ENCODE measurements at regions not wholly inside any gene's neighbourhood (a gene's known extent, or its start where the extent isn't known, plus 50 kb on each side); places are given as distances from the start of the nearest gene placed in this dataset.

DNA sequence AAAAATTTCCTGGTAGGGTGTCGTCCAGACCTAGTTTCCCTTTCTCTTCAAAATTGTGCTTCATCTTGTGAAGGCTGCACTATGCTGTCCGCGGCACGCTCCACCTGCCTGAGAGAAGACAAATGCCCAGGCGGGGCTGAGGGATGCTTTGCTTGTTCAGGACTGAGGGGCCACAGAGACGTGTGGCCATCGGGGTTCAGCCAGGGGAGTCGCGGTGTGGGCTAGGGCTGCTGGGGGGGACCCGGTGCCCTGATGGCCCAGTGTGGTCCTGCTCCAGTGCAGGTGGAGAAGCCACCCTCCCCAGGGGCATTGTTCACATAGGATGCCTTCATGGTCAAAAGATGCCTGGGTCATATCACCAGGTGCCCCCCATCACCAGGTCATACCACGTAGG is 107.8 kb upstream of the SHH start:
- peaks cover 23% of the 10 kb centered on the region for H3K4me1 ChIP-seq (ENCODE audit: insufficient read depth, low read length)
- H3K4me3 Mint-ChIP-seq (ENCODE audit: unreplicated experiment) = no peak overlapping the region
- DNase-seq (ENCODE audit: low read depth) (no peak), FAIRE-seq (no peak)
- TF ChIP-seq, protein P1, sequence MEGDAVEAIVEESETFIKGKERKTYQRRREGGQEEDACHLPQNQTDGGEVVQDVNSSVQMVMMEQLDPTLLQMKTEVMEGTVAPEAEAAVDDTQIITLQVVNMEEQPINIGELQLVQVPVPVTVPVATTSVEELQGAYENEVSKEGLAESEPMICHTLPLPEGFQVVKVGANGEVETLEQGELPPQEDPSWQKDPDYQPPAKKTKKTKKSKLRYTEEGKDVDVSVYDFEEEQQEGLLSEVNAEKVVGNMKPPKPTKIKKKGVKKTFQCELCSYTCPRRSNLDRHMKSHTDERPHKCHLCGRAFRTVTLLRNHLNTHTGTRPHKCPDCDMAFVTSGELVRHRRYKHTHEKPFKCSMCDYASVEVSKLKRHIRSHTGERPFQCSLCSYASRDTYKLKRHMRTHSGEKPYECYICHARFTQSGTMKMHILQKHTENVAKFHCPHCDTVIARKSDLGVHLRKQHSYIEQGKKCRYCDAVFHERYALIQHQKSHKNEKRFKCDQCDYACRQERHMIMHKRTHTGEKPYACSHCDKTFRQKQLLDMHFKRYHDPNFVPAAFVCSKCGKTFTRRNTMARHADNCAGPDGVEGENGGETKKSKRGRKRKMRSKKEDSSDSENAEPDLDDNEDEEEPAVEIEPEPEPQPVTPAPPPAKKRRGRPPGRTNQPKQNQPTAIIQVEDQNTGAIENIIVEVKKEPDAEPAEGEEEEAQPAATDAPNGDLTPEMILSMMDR (IDR thresholded peaks at IDR 0.05; ENCODE audit: insufficient read depth, low read depth, low read length) = no peak
- TF ChIP-seq EZH2 (IDR thresholded peaks at IDR 0.05; ENCODE audit: insufficient read depth, low read length) = no peak
- H3K9ac ChIP-seq (ENCODE audit: low read length) = no peak overlapping the region
- peaks cover 9% of the 10 kb centered on the region for H3K9me3 Mint-ChIP-seq (ENCODE audit: unreplicated experiment)
- H3K27ac Mint-ChIP-seq (ENCODE audit: unreplicated experiment) = no peak overlapping the region
- H2AFZ ChIP-seq (ENCODE audit: low read depth, low read length) = no peak overlapping the region
- H3K9me3 ChIP-seq (ENCODE audit: insufficient read depth, low read depth, low read length) = no peaks in the 10 kb centered on the region
- no peaks in the 10 kb centered on the region for H3K36me3 ChIP-seq (ENCODE audit: insufficient read depth, low read length)
- H4K20me1 ChIP-seq (ENCODE audit: insufficient read depth, low read length) = no peaks in the 10 kb centered on the region
- no peaks in the 10 kb centered on the region for H3K36me3 Mint-ChIP-seq (ENCODE audit: low read depth, unreplicated experiment)
- H3K79me2 ChIP-seq (ENCODE audit: insufficient read depth, low read length) = no peaks in the 10 kb centered on the region
- peak overlapping the region; percentile 55 for H3K4me2 ChIP-seq (ENCODE audit: low read length)
- no peak overlapping the region for H3K27ac ChIP-seq (ENCODE audit: low read depth, low read length)
- no peak overlapping the region for H3K4me3 ChIP-seq (ENCODE audit: insufficient read depth, low read depth, low read length)
- peaks cover 36% of the 10 kb centered on the region for H3K27me3 ChIP-seq (ENCODE audit: insufficient read depth, low read length)
- H3K4me1 Mint-ChIP-seq (ENCODE audit: low read depth, unreplicated experiment) = no peaks in the 10 kb centered on the region
- peaks cover 45% of the 10 kb centered on the region for H3K27me3 Mint-ChIP-seq (ENCODE audit: low read depth, unreplicated experiment)

DNA sequence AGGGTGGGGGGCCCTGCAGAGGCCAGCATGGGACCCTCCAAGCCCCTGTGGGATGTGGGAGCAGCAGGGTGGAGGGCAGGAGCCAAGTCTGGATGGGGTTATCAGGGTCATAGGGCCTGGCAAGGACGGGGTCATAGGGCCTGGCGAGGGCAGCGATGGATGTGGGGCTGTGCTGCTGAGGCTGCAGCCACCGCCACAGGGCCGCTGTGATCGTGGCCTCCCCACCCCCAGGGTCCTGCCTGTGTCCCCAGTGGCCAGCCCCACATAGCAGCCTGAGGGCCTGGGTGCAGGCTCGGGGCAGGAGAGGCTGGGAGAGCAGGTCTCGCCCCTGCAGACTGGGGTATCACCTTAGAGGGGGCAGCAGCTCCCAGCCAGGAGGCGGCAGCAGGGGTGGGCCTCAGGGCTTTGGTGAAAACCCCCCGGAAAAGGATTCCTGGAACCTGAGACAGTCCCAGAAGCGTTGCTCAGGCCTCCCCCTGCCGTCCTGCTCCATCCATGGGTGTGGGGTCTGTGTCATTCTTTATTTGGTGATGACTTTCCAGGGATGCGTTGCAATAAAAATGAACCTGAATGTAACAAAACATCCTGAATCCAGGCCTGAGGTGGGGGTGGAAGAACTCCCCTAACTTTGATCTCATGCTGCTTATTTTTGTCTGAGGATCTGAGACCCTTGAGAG is 107.3 kb upstream of the SHH start:
- H3K9me3 Mint-ChIP-seq (ENCODE audit: unreplicated experiment) = peaks cover 11% of the 10 kb centered on the region
- H3K4me1 ChIP-seq (ENCODE audit: insufficient read depth, low read length) = peaks cover 23% of the 10 kb centered on the region
- no peak overlapping the region for H3K27ac Mint-ChIP-seq (ENCODE audit: unreplicated experiment)
- DNase-seq (ENCODE audit: low read depth) = no peak
- no peak overlapping the region for H3K4me3 Mint-ChIP-seq (ENCODE audit: unreplicated experiment)
- H3K79me2 ChIP-seq (ENCODE audit: insufficient read depth, low read length) = no peaks in the 10 kb centered on the region
- no peak overlapping the region for H2AFZ ChIP-seq (ENCODE audit: low read depth, low read length)
- H3K27me3 Mint-ChIP-seq (ENCODE audit: low read depth, unreplicated experiment) = peaks cover 51% of the 10 kb centered on the region
- no peak overlapping the region for H3K4me3 ChIP-seq (ENCODE audit: insufficient read depth, low read depth, low read length)
- no peaks in the 10 kb centered on the region for H3K9me3 ChIP-seq (ENCODE audit: insufficient read depth, low read depth, low read length)
- H3K27me3 ChIP-seq (ENCODE audit: insufficient read depth, low read length) = peaks cover 41% of the 10 kb centered on the region
- H3K9ac ChIP-seq (ENCODE audit: low read length) = no peak overlapping the region
- peak overlapping the region; percentile 55 for H3K4me2 ChIP-seq (ENCODE audit: low read length)
- no peaks in the 10 kb centered on the region for H3K36me3 Mint-ChIP-seq (ENCODE audit: low read depth, unreplicated experiment)
- no peaks in the 10 kb centered on the region for H4K20me1 ChIP-seq (ENCODE audit: insufficient read depth, low read length)
- TF ChIP-seq, protein P1 (IDR thresholded peaks at IDR 0.05; ENCODE audit: insufficient read depth, low read depth, low read length) = no peak
- no peak for TF ChIP-seq EZH2 (IDR thresholded peaks at IDR 0.05; ENCODE audit: insufficient read depth, low read length)
- no peak for FAIRE-seq
- peak overlapping the region; percentile 45 for H3K27ac ChIP-seq (ENCODE audit: low read depth, low read length)
- no peaks in the 10 kb centered on the region for H3K4me1 Mint-ChIP-seq (ENCODE audit: low read depth, unreplicated experiment)
- H3K36me3 ChIP-seq (ENCODE audit: insufficient read depth, low read length) = no peaks in the 10 kb centered on the region

DNA sequence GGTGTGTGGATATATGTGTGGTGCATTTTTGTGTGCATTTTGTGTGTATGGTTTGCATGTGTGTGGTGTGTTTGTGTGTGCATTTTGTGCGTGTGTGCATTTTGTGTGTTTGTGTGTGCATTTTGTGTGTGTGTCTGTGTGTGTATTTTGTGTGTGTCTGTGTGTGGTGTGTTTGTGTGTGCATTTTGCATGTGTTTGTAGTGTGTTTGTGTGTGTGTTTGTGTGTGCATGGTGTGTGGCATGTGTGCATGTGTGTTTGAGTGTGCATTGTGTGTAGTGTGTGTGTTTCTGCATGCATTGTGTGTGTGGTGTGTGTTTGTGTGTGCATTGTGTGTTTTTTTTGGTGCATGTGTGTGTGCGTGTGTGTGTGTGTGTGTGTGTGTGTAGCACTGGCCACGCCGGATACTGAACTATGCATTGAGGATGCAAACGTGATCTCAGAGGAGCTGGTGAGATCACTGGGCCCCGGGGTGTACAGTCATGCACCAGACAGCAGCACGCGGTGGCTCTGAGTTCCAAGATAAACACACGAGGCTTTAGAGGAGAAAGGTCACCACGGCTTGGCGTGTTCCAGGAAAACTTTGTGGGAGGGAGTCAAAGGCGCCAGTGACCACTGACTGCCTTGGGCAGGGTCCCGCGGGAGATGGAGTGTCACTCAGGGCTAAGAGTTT is 106.6 kb upstream of the SHH start:
- TF ChIP-seq, protein P1 (IDR thresholded peaks at IDR 0.05; ENCODE audit: insufficient read depth, low read depth, low read length) = no peak
- TF ChIP-seq EZH2 (IDR thresholded peaks at IDR 0.05; ENCODE audit: insufficient read depth, low read length) = no peak
- H3K4me2 ChIP-seq (ENCODE audit: low read length) = peak overlapping the region; percentile 55
- H3K4me3 Mint-ChIP-seq (ENCODE audit: unreplicated experiment) = no peak overlapping the region

More for the DNA sequence above, 106.6 kb upstream of the SHH start:
- Histone ChIP-seq H3K4me1 (ENCODE audit: insufficient read depth, low read length) (peaks cover 23% of the 10 kb centered on the region), H3K9me3 (ENCODE audit: insufficient read depth, low read depth, low read length) (no peaks in the 10 kb centered on the region), H3K9ac (ENCODE audit: low read length) (peak overlapping the region; percentile 5), H2AFZ (ENCODE audit: low read depth, low read length) (no peak overlapping the region), H3K36me3 (ENCODE audit: insufficient read depth, low read length) (no peaks in the 10 kb centered on the region), H3K27ac (ENCODE audit: low read depth, low read length) (peak overlapping the region; percentile 45), H3K27me3 (ENCODE audit: insufficient read depth, low read length) (peaks cover 41% of the 10 kb centered on the region), H3K79me2 (ENCODE audit: insufficient read depth, low read length) (no peaks in the 10 kb centered on the region), H3K4me3 (ENCODE audit: insufficient read depth, low read depth, low read length) (no peak overlapping the region), H4K20me1 (ENCODE audit: insufficient read depth, low read length) (no peaks in the 10 kb centered on the region)
- Mint-ChIP-seq H3K9me3 (ENCODE audit: unreplicated experiment) (peaks cover 11% of the 10 kb centered on the region), H3K4me1 (ENCODE audit: low read depth, unreplicated experiment) (no peaks in the 10 kb centered on the region), H3K27ac (ENCODE audit: unreplicated experiment) (no peak overlapping the region), H3K27me3 (ENCODE audit: low read depth, unreplicated experiment) (peaks cover 49% of the 10 kb centered on the region), H3K36me3 (ENCODE audit: low read depth, unreplicated experiment) (no peaks in the 10 kb centered on the region)
- FAIRE-seq = peak; percentile 68
- peak; percentile 98 for DNase-seq (ENCODE audit: low read depth)
